Kidney (tissue), 13 donors: ENCODE measurements at regions not wholly inside any gene's neighbourhood (a gene's known extent, or its start where the extent isn't known, plus 50 kb on each side); places are given as distances from the start of the nearest gene placed in this dataset.

ENCODE experiments used
- DNase-seq, 5 donors: peaks; one replicate each; pipeline ENCODE4 v3.0.0-alpha.2; 2013 to 2020
- FAIRE-seq: peaks from 2 replicates; lab custom pipeline; 2012; peaks lifted over from hg19 to GRCh38; lab: Jason Lieb, UNC
- H3K27ac ChIP-seq, 2 donors: one replicate each; pipeline ENCODE4 v1.7.0; 2013; ENCODE audit warnings: low read depth in 2 of 2, low read length in 2 of 2, inconsistent platforms in 1 of 2
- H3K27me3 ChIP-seq: one replicate; pipeline ENCODE4 v1.7.1; 2013; ENCODE audit warnings: low read length, inconsistent platforms; ENCODE audit not compliant: control insufficient read depth, insufficient read depth
- H3K36me3 ChIP-seq, 3 donors: one replicate each; pipeline versions ENCODE4 v1.7.0 to v1.7.1; 2013; ENCODE audit warnings: low read length in 3 of 3, control low read depth in 1 of 3, inconsistent platforms in 1 of 3; ENCODE audit not compliant: insufficient read depth in 3 of 3, control insufficient read depth in 2 of 3
- H3K4me1 ChIP-seq, 3 donors: one replicate each; pipeline versions ENCODE4 v1.7.0 to v1.7.1; 2013; ENCODE audit warnings: low read length in 3 of 3, inconsistent platforms in 1 of 3, low read depth in 1 of 3; ENCODE audit not compliant: control insufficient read depth in 2 of 3, insufficient read depth in 2 of 3
- H3K4me3 ChIP-seq, 3 donors: one replicate each; pipeline versions ENCODE4 v1.7.0 to v1.8.1; 2013; ENCODE audit warnings: low read length in 3 of 3, control low read depth in 1 of 3, inconsistent platforms in 1 of 3
- H3K9ac ChIP-seq, 3 donors: one replicate each; pipeline versions ENCODE4 v1.7.0 to v1.7.1; 2013; ENCODE audit warnings: low read length in 3 of 3, control low read depth in 1 of 3, inconsistent platforms in 1 of 3
- H3K9me3 ChIP-seq, 3 donors: one replicate each; pipeline versions ENCODE4 v1.7.0 to v1.7.1; 2013; ENCODE audit warnings: low read length in 3 of 3, control low read depth in 1 of 3, inconsistent platforms in 1 of 3; ENCODE audit not compliant: control insufficient read depth in 2 of 3, insufficient read depth in 1 of 3
- intact Hi-C: fragments of 100-400 bp; cut with DNase I; formaldehyde crosslinking; loops from one replicate; pipeline ENCODE4 v1.11.1; 2022
- TF ChIP-seq, protein P1 (sequence below): IDR thresholded peaks from 3 replicates; pipeline ENCODE4 v1.5.1; 2012; ENCODE audit warnings: mild to moderate bottlenecking, moderate library complexity, borderline replicate concordance; ENCODE audit not compliant: insufficient read depth; ENCODE audit errors: extremely low read depth
- donor health status: control.
- donor health status: control.
- donor health status: control.
- donor health status: control.
- donor health status: control.
- donor health status: DM: yes; HTN: yes; CAD: no.
- donor health status: Normal renal cell carcinoma (clear cell type).

DNA sequence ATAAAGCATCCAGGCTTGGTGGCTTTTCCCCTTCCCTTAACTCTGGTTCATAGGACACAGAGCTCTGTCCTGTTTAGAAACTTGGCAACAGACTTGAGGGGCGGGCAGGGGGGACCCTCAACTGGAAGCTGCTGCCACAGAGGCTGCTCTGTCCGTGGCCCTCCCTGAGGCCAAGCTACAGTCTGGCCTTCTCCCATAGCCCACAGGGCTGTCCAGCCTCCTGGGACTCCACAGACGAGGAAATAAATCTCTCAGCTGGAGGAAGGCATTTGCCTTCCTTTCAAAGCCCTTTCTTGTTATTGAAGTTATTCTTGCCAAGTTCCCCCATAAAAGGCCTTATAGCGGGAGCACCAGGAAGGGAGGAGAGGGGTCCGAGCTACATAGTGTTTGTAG lies 248.8 kb upstream of the TPM1 start:
- peak in 2 of 5 donors; percentile 39 to 44 for DNase-seq
- H3K4me1 ChIP-seq: peaks cover 0 to 4% (median 4%) of the 10 kb centered on the region in 3 donors
- H3K4me3 ChIP-seq: no peak overlapping the region
- intact Hi-C loops: no loop called here
- no peaks in the 10 kb centered on the region for H3K27me3 ChIP-seq
- no peaks in the 10 kb centered on the region for H3K9me3 ChIP-seq
- no peak overlapping the region for H3K9ac ChIP-seq
- no peak overlapping the region for H3K27ac ChIP-seq
- TF ChIP-seq, protein P1, sequence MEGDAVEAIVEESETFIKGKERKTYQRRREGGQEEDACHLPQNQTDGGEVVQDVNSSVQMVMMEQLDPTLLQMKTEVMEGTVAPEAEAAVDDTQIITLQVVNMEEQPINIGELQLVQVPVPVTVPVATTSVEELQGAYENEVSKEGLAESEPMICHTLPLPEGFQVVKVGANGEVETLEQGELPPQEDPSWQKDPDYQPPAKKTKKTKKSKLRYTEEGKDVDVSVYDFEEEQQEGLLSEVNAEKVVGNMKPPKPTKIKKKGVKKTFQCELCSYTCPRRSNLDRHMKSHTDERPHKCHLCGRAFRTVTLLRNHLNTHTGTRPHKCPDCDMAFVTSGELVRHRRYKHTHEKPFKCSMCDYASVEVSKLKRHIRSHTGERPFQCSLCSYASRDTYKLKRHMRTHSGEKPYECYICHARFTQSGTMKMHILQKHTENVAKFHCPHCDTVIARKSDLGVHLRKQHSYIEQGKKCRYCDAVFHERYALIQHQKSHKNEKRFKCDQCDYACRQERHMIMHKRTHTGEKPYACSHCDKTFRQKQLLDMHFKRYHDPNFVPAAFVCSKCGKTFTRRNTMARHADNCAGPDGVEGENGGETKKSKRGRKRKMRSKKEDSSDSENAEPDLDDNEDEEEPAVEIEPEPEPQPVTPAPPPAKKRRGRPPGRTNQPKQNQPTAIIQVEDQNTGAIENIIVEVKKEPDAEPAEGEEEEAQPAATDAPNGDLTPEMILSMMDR: no peak
- no peak for FAIRE-seq
- H3K36me3 ChIP-seq: peaks cover 0 to 54% (median 10%) of the 10 kb centered on the region in 3 donors

DNA sequence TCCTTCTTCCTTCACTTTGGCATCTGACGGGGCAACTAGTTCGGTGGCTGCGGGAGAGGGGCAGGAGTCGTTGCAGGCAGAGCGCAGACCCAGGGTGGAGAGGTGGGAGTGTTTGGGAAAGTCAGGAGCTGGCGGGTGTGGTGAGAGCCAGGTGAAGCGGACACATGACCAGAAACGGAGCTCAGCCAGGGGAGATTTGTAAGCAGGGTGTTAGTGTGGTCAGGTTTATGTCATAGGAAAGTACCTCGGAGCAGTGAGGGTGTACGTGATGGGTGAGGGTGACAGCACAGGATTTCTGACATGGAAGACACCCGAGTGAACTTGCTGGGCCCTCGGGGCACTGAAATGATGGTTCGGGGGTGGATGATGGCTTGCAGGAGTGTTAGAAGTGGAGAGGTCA lies 247.4 kb upstream of the TPM1 start:
- Histone ChIP-seq H3K27ac (peak overlapping the region in 1 of 2 donors; percentile 22), H3K9me3 (no peaks in the 10 kb centered on the region), H3K4me1 (peaks cover 0 to 4% (median 4%) of the 10 kb centered on the region in 3 donors), H3K27me3 (no peaks in the 10 kb centered on the region), H3K4me3 (no peak overlapping the region), H3K36me3 (peaks cover 0 to 53% (median 13%) of the 10 kb centered on the region in 3 donors), H3K9ac (no peak overlapping the region)
- FAIRE-seq: no peak
- peak in 1 of 5 donors; percentile 44 for DNase-seq
- TF ChIP-seq, protein P1: no peak
- intact Hi-C loops: no loop called here

DNA sequence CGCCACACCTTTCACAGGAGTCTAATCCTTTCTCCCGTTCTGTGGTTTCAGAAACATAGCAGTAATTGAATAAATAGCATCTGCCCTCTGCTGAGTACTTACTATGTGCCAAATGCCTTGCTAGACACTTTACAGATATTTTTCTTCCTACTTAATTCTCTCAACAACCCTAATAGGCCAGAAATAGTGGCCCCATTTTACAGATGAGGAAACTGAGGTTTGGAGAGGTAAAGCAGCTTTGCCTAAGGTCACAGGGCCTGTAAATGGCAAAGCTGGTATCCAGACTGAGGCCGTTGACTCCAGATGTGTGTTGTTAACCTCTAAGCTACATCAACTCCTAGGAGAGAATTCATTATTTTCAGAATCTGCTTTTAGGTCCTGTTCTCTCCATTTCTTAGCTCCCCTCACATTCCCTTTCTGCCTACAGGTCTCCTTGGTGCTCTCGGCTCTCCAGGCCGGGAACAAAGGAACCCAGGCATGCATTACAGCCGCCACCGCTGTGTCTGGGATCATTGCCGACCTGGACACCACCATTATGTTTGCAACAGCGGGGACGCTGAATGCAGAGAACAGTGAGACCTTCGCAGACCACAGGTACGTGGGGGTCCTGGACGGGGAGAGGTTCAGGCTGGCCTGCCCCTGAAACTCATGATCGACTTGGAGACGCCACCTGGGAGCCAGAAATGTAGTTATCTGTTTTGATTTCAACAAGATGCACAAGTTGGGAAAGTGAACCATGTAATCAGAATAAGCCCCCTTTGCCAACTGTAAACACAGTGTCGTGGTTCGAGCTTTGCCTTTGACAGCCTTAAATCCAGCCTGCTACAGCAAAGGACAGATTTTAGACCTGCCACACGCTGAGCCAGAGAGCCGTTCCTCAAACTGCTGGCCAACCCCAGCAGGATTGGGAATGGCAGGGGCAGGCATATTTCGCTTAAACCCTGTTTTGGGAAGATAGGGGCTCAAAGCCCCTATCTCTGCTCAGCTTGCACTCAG lies 246.5 kb upstream of the TPM1 start:
- H3K9ac ChIP-seq: no peak overlapping the region
- no peaks in the 10 kb centered on the region for H3K27me3 ChIP-seq
- peaks cover 0 to 53% (median 13%) of the 10 kb centered on the region in 3 donors for H3K36me3 ChIP-seq
- H3K4me3 ChIP-seq: no peak overlapping the region
- H3K27ac ChIP-seq: no peak overlapping the region
- FAIRE-seq: no peak
- TF ChIP-seq, protein P1: no peak
- peaks cover 0 to 4% (median 4%) of the 10 kb centered on the region in 3 donors for H3K4me1 ChIP-seq
- no peaks in the 10 kb centered on the region for H3K9me3 ChIP-seq
- intact Hi-C loops: no loop called here
- DNase-seq: peak in 1 of 5 donors; percentile 38
